Activated CD8-positive, alpha-beta memory T cell treated with anti-CD3 and anti-CD28 coated beads, Interleukin-2, amount 10 ng/mL, durations not matched to agents 7 days and 5 days (primary cell): ENCODE measurements at regions not wholly inside any gene's neighbourhood (a gene's known extent, or its start where the extent isn't known, plus 50 kb on each side); places are given as distances from the start of the nearest gene placed in this dataset.

ENCODE experiments used
- ATAC-seq: fragments of 150-1000 bp; cut with Tn5 transposase; one replicate; pipeline ENCODE4 v1.10.0; 2021; ENCODE audit warnings: moderate library complexity
- CTCF ChIA-PET: fragments of 350-600 bp; sonication (Branson Sonifier 250); formaldehyde crosslinking; loops from one replicate; lab custom pipeline; 2021; ENCODE audit warnings: antibody characterized with exemption; lab: Charles Lee
- DNase-seq: peaks from one replicate; pipeline ENCODE4 v3.0.0-alpha.2; 2020
- H3K27ac Mint-ChIP-seq: one replicate; pipeline ENCODE4 v1.8.0; 2021; ENCODE audit warnings: mild to moderate bottlenecking, mixed read lengths
- H3K27me3 Mint-ChIP-seq: one replicate; pipeline ENCODE4 v1.8.0; 2021; ENCODE audit warnings: mixed read lengths
- H3K36me3 Mint-ChIP-seq: one replicate; pipeline ENCODE4 v1.8.0; 2021; ENCODE audit warnings: mild to moderate bottlenecking, mixed read lengths
- H3K4me1 Mint-ChIP-seq: one replicate; pipeline ENCODE4 v1.8.0; 2021; ENCODE audit warnings: mixed read lengths
- H3K4me3 Mint-ChIP-seq: one replicate; pipeline ENCODE4 v1.8.0; 2021; ENCODE audit warnings: mild to moderate bottlenecking, moderate library complexity, mixed read lengths
- H3K9me3 Mint-ChIP-seq: one replicate; pipeline ENCODE4 v1.8.0; 2022; ENCODE audit warnings: low read depth, mixed read lengths

DNA sequence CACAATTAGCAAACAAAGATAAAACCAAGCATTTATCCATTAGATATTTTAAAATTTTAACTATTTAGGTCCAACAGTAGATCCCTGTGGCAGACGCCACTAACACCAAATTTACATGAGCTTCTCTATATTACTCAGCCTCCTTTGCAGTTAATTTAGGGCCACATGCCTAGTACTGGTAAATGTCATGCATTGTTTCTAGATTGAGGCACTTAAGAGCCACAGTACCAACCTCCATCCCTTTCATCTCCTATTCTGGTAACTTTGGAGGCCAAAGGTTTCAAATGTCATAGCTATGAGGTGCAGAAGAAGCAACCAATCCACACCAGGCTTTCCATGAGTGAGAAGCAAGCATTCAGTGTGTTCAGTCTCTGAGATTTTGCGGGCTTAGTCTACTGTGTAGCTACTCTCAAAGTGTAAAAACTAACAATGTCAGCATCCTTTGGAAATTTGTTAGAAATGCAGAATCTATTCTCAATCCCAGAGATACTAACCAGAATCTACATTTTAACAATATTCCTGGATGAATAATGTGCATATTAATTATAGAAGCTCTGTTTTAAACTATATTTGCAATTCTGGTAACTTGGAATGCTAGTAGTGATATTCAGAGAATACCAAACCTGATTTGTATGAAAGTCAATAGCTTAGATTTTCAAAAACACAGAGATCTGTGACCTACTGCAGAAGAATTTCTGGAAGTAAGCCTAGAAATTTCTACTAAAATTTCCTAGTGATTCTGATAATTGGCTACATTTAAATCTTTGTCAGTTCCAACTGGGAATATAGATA, 206.3 kb upstream of the CD96 start:
- Mint-ChIP-seq H3K4me1 (peaks cover 23% of the 10 kb centered on the region), H3K27me3 (no peaks in the 10 kb centered on the region), H3K4me3 (no peak overlapping the region), H3K27ac (no peak overlapping the region), H3K36me3 (peaks cover 6% of the 10 kb centered on the region), H3K9me3 (peaks cover 5% of the 10 kb centered on the region)
- DNase-seq (no peak), ATAC-seq (peak; percentile 12)
- CTCF ChIA-PET: interaction anchor here (0.7 to 1.3 kb wide), 7 partner anchors 8 to 396 kb away, joined by 3 to 6 read pairs (median 3); no protein-coding TSS in a partner anchor

DNA sequence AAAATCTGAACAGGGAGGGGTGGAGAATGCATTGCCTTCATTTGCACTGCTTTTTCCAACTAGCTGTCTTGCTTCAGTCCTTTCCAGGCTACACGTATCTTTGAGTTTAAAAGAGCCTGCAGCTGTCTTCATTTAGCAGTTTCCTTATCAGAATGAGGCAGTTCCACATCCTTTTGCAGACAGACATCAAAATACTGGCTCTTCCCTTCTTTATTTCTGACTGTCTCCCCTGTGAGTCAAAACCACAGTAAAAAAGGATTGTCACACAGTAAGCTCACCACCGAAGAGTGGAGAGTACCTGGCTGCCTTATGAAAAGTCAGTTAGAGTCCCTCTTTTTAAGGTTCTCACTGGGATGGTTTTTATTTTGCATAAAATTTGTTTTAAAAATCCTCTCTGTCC, 205.5 kb upstream of the CD96 start:
- H3K4me3 Mint-ChIP-seq: no peak overlapping the region
- peaks cover 6% of the 10 kb centered on the region for H3K36me3 Mint-ChIP-seq
- H3K27ac Mint-ChIP-seq: no peak overlapping the region
- DNase-seq (no peak), ATAC-seq (peak; percentile 57)
- peaks cover 5% of the 10 kb centered on the region for H3K9me3 Mint-ChIP-seq
- CTCF ChIA-PET: interaction anchor here (0.8 to 1.6 kb wide), 7 partner anchors 9 to 277 kb away, joined by 3 to 6 read pairs (median 3); no protein-coding TSS in a partner anchor
- H3K27me3 Mint-ChIP-seq: no peaks in the 10 kb centered on the region
- H3K4me1 Mint-ChIP-seq: peaks cover 23% of the 10 kb centered on the region

DNA sequence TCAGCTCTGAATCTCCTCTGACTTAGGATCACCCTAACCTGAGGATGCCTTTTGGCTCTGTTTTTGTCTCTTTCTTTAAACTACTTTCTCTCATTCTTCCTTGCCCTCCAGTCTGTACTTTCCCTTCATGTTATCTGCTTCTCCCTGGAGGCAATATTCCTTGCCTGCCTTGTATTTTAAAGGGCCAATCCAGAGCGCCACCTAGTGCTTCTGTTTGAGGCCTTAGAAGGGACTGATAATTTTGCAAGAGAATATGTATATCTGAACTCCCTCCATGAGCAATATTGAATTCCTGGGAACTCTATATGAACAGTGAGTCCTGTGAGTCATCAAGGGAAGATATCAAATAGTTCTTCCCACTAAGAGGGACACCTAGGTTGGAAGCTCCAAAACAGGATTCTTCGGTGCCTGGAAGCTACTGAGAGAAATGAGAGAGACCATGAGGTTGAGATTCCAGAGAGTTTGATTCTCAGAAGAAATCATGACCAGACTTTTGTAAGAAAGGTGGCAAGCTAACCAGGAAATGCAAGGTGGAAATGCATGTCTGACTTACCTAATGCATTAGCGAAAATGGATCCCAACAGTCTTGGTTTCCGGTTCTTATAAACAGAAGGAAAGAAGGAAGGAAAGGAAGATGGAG, 203.8 kb upstream of the CD96 start:
- CTCF ChIA-PET: interaction anchor here (1.0 to 1.8 kb wide), 8 partner anchors 15 to 269 kb away, joined by 4 to 7 read pairs (median 4); no protein-coding TSS in a partner anchor
- DNase-seq (peak; percentile 64), ATAC-seq (no peak)
- H3K27ac Mint-ChIP-seq: no peak overlapping the region
- peaks cover 8% of the 10 kb centered on the region for H3K36me3 Mint-ChIP-seq
- no peaks in the 10 kb centered on the region for H3K27me3 Mint-ChIP-seq
- H3K4me1 Mint-ChIP-seq: peaks cover 23% of the 10 kb centered on the region
- H3K4me3 Mint-ChIP-seq: no peak overlapping the region
- H3K9me3 Mint-ChIP-seq: peaks cover 5% of the 10 kb centered on the region

DNA sequence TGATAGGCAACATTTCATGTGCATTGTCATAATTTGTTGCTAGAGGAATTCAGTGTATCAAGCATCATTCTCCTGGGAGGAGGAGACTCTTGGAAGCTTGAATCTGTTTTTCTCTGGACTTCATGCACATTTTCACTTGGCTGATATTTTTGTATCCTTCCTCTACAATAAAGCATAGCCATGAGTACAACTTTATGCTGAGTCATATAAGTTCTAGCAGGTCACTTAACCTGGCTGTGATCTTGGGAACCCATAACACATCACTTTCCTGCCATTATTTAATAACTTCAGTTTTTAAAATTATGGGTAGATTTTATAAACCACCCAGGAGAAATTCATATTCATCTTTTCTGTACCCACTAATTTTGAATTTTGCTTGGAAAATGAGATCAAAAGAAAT, 203.0 kb upstream of the CD96 start:
- Mint-ChIP-seq H3K4me3 (no peak overlapping the region), H3K27me3 (no peaks in the 10 kb centered on the region), H3K9me3 (peaks cover 5% of the 10 kb centered on the region), H3K4me1 (peaks cover 23% of the 10 kb centered on the region), H3K36me3 (peaks cover 8% of the 10 kb centered on the region), H3K27ac (no peak overlapping the region)
- no peak for DNase-seq
- no peak for ATAC-seq
- CTCF ChIA-PET: interaction anchor here (0.7 to 1.8 kb wide), 3 partner anchors 126 to 265 kb away, joined by 3 to 7 read pairs (median 5); no protein-coding TSS in a partner anchor

DNA sequence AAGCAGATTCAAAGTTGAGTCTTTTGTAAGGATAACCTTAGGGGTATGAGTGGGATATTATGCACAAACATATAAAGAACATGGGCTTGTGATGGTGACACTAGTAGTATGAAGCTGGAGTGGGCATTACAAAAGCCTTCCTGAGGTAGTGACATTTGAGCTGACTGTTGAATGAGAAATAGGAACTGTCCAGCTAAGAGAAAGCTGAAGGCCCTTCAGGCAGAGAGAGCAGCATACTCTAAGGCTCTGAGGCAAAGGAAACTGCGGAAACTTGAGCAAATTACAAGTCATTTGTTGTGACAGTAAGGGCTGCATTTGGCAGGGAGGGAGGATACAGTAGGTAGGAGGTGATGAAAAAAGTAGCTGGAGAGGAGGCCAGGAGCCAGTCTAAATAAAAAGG, 190.7 kb upstream of the CD96 start:
- H3K9me3 Mint-ChIP-seq: peaks cover 10% of the 10 kb centered on the region
- H3K4me1 Mint-ChIP-seq: no peaks in the 10 kb centered on the region
- no peak for ATAC-seq
- H3K4me3 Mint-ChIP-seq: no peak overlapping the region
- CTCF ChIA-PET: interaction anchor here (1.4 kb wide), 1 partner anchor 15 kb away, joined by 4 read pairs; no protein-coding TSS in a partner anchor
- DNase-seq: no peak
- peaks cover 6% of the 10 kb centered on the region for H3K36me3 Mint-ChIP-seq
- H3K27ac Mint-ChIP-seq: no peak overlapping the region
- no peaks in the 10 kb centered on the region for H3K27me3 Mint-ChIP-seq

DNA sequence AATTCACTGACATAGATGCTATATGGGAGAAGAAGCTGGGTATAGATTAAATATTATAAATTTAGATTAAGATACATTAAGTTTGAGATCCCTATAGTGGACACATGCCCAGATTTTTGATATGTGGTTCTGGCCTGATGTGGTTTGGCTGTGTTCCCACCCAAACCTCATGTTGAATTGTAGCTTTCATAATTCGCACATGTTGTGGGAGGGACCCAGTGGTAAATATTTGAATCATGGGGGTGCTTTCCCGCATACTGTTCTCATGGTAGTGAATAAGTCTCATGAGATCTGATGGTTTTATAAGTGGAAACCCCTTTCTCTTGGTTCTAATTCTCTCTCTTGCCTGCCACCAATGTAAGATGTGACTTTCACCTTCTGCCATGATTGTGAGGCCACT, 189.4 kb upstream of the CD96 start:
- DNase-seq (no peak), ATAC-seq (no peak)
- no peaks in the 10 kb centered on the region for H3K4me1 Mint-ChIP-seq
- H3K27me3 Mint-ChIP-seq: no peaks in the 10 kb centered on the region
- no peak overlapping the region for H3K27ac Mint-ChIP-seq
- H3K36me3 Mint-ChIP-seq: peaks cover 6% of the 10 kb centered on the region
- H3K4me3 Mint-ChIP-seq: no peak overlapping the region
- peaks cover 8% of the 10 kb centered on the region for H3K9me3 Mint-ChIP-seq
- CTCF ChIA-PET: interaction anchor here (1.4 kb wide), 1 partner anchor 16 kb away, joined by 4 read pairs; no protein-coding TSS in a partner anchor

DNA sequence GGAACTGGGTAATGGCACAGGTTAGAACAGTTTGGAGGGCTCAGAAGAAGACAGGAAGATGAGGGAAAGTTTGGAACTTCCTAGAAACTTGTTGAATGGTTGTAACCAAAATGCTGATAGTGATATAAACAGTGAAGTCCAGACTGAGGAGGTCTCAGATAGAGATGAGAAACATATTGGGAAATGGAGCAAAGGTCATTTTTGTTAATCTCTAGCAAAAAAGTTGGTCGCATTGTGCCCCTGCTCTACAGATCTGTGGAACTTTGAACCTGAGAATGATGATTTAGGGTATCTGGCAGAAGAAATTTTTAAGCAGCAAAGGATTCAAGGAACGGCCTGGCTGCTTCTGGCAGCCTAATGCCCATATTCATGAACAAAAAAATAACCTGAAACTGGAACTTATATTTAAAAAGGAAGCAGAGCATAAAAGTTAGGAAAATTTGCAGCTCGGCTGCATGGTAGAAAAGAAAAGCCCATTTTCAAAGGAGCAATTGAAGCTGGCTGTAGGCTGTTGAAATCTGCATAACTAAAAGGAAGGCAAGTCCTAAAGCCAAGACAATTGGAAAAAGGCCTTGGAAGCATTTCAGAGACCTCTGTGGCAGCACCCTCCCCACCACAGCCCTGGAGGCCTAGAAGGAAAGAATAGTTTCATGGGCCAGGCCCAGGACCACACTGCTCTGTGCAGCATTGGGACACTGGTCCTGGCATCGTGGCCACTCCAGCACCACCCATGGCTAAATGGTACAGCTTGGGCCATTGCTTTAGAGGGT, 182.6 kb upstream of the CD96 start:
- H3K4me3 Mint-ChIP-seq: no peak overlapping the region
- no peaks in the 10 kb centered on the region for H3K27me3 Mint-ChIP-seq
- no peaks in the 10 kb centered on the region for H3K4me1 Mint-ChIP-seq
- peaks cover 4% of the 10 kb centered on the region for H3K9me3 Mint-ChIP-seq
- DNase-seq: no peak
- ATAC-seq: no peak
- peaks cover 6% of the 10 kb centered on the region for H3K36me3 Mint-ChIP-seq
- CTCF ChIA-PET: no interaction called here
- H3K27ac Mint-ChIP-seq: no peak overlapping the region

DNA sequence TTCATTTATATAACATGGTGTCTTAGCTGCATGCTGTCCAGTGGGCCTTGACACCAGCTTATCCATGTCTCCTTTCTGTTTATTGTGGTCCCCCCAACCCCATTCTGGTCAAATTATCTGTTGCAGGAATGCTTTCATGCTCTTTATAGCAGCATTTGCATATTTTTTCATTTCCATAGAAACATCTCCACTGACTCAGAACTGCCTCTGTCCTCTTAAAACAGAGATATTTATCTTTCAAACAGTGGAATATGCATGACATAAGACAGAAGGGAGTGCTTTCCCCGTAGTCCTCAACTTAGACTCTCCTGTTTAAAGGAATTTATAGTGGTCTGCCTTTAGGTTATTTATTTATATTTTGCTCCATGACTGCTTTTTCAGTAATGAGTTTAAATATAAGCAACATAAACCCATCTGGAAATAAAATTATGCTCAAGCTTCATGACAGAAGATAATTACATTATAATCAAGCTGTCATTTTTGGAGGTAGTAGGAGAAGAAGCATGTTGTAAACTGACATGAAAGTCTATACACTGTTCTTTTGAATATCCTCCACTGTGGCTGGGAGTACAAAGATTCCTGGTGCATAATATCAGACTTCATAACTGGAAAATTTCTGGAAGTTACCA, 179.5 kb upstream of the CD96 start:
- DNase-seq: no peak
- no peak overlapping the region for H3K27ac Mint-ChIP-seq
- H3K4me3 Mint-ChIP-seq: no peak overlapping the region
- no peaks in the 10 kb centered on the region for H3K4me1 Mint-ChIP-seq
- no peak for ATAC-seq
- H3K27me3 Mint-ChIP-seq: no peaks in the 10 kb centered on the region
- peaks cover 5% of the 10 kb centered on the region for H3K36me3 Mint-ChIP-seq
- CTCF ChIA-PET: no interaction called here
- H3K9me3 Mint-ChIP-seq: no peaks in the 10 kb centered on the region

DNA sequence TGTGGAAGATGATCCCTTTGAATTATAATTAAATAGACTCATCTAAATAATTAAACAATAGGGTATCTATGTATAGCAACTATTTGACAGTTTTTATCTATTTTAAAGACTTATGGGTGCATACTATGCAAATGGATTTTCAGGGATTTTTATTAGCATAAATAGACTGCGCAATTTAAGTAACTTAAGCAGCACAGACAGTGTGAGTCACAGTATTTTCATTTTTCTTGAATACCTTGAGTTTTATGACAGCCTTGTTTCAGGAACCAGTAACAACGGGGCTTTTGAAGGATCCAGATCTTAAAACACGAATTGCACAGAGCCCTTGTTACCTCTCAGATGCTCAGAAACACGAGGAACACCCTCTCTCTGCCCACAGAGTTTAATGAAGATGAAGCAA, 175.5 kb upstream of the CD96 start:
- DNase-seq (no peak), ATAC-seq (no peak)
- Mint-ChIP-seq H3K36me3 (peaks cover 9% of the 10 kb centered on the region), H3K27me3 (no peaks in the 10 kb centered on the region), H3K4me3 (no peak overlapping the region), H3K27ac (no peak overlapping the region), H3K4me1 (peaks cover 5% of the 10 kb centered on the region), H3K9me3 (peaks cover 12% of the 10 kb centered on the region)
- CTCF ChIA-PET: no interaction called here

DNA sequence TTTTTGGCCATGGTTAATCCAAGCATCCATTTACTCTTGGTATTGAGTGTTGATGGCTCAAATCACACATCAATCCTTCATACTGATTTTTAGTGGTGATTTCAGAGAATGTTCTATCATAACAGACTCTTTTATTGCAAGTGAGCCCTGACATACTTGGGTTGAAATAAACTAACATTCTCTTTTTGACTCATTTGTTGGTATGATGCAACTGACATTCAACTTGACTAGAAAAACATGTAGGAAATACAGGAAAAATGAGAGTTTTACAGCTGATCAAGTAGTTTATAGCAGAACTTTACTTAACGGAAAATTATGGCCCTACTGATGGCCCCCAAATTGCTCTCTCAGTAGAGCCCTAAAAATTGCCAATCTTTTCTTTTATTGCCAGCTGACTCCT, 173.9 kb upstream of the CD96 start:
- H3K36me3 Mint-ChIP-seq: peaks cover 13% of the 10 kb centered on the region
- no peak overlapping the region for H3K27ac Mint-ChIP-seq
- ATAC-seq (no peak), DNase-seq (no peak)
- H3K9me3 Mint-ChIP-seq: peaks cover 12% of the 10 kb centered on the region
- no peaks in the 10 kb centered on the region for H3K27me3 Mint-ChIP-seq
- CTCF ChIA-PET: no interaction called here
- H3K4me1 Mint-ChIP-seq: peaks cover 5% of the 10 kb centered on the region
- no peak overlapping the region for H3K4me3 Mint-ChIP-seq

DNA sequence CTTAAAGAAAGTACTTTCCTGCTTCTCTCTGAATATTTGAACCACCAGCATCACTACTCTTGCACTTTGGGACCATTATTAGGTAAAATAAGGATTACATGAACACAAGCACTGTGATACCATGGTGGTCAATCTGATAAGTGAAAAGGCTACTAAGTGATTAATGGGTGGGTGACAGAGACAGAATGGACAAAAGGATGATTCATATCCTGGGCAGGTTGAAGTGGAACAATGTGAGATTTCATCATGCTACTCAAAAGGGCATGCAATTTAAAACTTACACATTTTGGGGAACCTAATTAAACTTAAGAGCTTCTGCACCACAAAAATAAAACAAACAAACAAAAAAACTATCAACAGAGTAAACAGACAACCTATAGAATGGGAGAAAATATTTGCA, 172.0 kb upstream of the CD96 start:
- Mint-ChIP-seq H3K27me3 (no peaks in the 10 kb centered on the region), H3K4me3 (no peak overlapping the region), H3K4me1 (peaks cover 5% of the 10 kb centered on the region), H3K9me3 (peaks cover 18% of the 10 kb centered on the region), H3K36me3 (peaks cover 12% of the 10 kb centered on the region), H3K27ac (no peak overlapping the region)
- CTCF ChIA-PET: no interaction called here
- DNase-seq (no peak), ATAC-seq (no peak)

DNA sequence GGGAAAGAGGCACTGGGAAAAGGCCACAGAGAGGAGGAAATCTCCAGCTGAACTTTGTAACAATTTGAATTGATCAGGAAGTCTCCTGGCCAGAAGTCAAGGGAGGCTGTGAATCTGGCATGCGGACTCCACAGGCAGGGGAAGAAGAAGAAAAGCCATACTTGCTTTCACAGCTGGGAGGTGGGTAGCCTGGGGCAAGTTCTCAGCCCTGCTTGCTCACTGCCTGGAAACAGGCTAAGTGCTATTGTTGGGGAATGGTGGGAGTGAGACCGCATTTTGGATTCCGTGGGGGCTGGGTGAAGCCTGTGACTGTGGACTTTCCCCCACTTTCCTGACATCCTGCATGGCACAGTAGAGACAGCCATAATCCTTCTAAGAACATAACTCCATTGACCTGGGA, 168.8 kb upstream of the CD96 start:
- Mint-ChIP-seq H3K4me3 (no peak overlapping the region), H3K4me1 (peaks cover 2% of the 10 kb centered on the region), H3K36me3 (peaks cover 14% of the 10 kb centered on the region), H3K27me3 (no peaks in the 10 kb centered on the region), H3K9me3 (peaks cover 19% of the 10 kb centered on the region), H3K27ac (no peak overlapping the region)
- DNase-seq (no peak), ATAC-seq (no peak)
- CTCF ChIA-PET: no interaction called here

DNA sequence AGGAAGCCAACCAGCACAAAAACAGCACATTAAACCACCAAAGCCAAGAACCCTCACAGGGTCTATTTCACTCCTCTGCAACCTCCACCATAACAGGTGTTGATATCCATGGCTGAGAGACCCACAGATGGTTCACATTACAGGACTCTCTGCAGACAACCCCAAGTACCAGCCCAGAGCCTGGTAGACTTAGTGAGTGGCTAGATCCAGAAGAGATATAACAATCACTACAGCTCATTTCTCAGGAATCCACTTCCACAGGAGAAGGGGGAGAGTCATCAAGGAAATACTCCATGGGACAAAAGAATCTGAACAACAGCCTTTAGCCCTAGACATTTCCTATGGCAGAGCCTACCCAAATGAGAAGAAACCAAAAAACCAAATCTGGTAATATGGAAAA, 168.1 kb upstream of the CD96 start:
- Mint-ChIP-seq H3K4me3 (no peak overlapping the region), H3K27me3 (no peaks in the 10 kb centered on the region), H3K9me3 (peaks cover 19% of the 10 kb centered on the region), H3K4me1 (no peaks in the 10 kb centered on the region), H3K27ac (no peak overlapping the region), H3K36me3 (peaks cover 12% of the 10 kb centered on the region)
- no peak for DNase-seq
- CTCF ChIA-PET: no interaction called here
- ATAC-seq: no peak
